ENCODE measurements at regions not wholly inside any gene's neighbourhood (a gene's known extent, or its start where the extent isn't known, plus 50 kb on each side); places are given as distances from the start of the nearest gene placed in this dataset.

- TF ChIP-seq EZH2 (IDR thresholded peaks at IDR 0.05; ENCODE audit: borderline replicate concordance) = no peak
- no peak for TF ChIP-seq CTCF (IDR thresholded peaks at IDR 0.05; ENCODE audit: poor library complexity)
Measured at GRCh38 chr7:20913853-20914252, 127.2 kb upstream of the SP8 start.
